Peyer's patch (tissue), 4 donors: ENCODE measurements at regions not wholly inside any gene's neighbourhood (a gene's known extent, or its start where the extent isn't known, plus 50 kb on each side); places are given as distances from the start of the nearest gene placed in this dataset.

Source experiments
- POLR2A ChIP-seq, 2 donors: fragments of 450-650 bp; IDR thresholded peaks; one replicate each; pipeline ENCODE4 v1.5.1; 2017; ENCODE audit warnings: antibody characterized with exemption in 2 of 2, mild to moderate bottlenecking in 2 of 2, moderate library complexity in 2 of 2
- TF ChIP-seq, protein P1 (sequence below), 6 experiments: fragments of 450-650 bp in 4 of 6; fragments of 200-600 bp in 2 of 6; sonication (generic) in 1 of 6; IDR thresholded peaks; one replicate each; pipeline ENCODE4 v1.5.1; 2017 to 2019; ENCODE audit warnings: antibody characterized with exemption in 6 of 6, mild to moderate bottlenecking in 3 of 6, moderate library complexity in 1 of 6

DNA sequence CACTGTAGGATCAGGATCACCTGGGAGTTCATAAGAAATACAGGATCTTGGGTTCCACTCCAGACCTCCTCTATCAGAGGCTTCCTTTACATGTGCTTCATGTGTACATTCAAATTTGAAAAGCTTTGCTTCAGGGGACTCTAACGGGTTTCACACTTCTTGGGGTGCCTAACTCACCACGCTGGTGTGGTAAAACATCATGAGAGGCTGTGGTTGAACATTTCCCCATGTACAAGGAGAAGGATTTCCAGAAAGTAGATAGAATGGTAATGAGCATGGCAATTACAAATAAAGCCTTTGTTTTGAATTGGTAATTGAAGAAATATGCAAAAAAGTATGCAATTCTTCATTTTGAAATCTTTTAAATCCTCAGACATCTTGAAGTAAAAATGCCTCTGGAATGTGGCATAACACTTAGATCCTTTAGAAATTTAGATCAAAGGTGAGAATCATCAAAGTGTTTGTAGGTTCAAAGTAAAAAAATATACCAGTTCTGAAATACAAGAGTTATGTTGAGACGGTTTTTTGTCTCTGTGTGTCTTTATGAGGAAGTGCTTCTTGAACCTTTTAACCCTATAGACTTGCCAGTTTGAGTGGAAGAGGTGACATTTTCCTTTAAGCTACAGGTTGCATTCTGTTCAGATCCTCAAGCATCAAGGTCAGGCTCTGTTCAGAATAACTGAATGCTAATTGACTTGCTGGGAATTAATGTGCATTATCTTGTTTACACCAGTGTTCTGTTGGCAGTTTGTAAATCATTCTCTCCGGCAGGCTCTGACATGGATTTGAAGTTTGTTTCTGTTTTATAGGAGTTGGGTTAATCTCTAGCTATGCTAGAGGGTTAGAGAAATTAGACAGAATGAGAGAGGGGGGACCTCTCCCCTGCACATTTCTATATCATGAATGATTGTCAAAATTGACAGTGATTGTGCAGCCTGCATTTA, 415.3 kb downstream of the MAN2A1 start:
- TF ChIP-seq, protein P1, sequence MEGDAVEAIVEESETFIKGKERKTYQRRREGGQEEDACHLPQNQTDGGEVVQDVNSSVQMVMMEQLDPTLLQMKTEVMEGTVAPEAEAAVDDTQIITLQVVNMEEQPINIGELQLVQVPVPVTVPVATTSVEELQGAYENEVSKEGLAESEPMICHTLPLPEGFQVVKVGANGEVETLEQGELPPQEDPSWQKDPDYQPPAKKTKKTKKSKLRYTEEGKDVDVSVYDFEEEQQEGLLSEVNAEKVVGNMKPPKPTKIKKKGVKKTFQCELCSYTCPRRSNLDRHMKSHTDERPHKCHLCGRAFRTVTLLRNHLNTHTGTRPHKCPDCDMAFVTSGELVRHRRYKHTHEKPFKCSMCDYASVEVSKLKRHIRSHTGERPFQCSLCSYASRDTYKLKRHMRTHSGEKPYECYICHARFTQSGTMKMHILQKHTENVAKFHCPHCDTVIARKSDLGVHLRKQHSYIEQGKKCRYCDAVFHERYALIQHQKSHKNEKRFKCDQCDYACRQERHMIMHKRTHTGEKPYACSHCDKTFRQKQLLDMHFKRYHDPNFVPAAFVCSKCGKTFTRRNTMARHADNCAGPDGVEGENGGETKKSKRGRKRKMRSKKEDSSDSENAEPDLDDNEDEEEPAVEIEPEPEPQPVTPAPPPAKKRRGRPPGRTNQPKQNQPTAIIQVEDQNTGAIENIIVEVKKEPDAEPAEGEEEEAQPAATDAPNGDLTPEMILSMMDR (IDR thresholded peaks at IDR 0.05): no peak
- TF ChIP-seq POLR2A (IDR thresholded peaks at IDR 0.05): no peak
